NCI-H1694 (cell line): ENCODE measurements at regions not wholly inside any gene's neighbourhood (a gene's known extent, or its start where the extent isn't known, plus 50 kb on each side); places are given as distances from the start of the nearest gene placed in this dataset.
A peak's percentile ranks its signal among the peaks of the same experiment; 100 is the strongest.
"Not testable (repeated sequence)": the region's sequence is repeated elsewhere in the genome, so short reads cannot be mapped to it uniquely, and the experiment has no call there.

Source experiments
- DNase-seq: peaks from one replicate; lab custom pipeline; 2025; lab: John Stamatoyannopoulos, UW

- no peak for DNase-seq
These were observed 353.2 kb downstream of the SPRY2 start for GRCh38 chr13:79987761-79988160.

GRCh38 chr13:79987323-79987722 is 353.6 kb downstream of the SPRY2 start:
- no peak for DNase-seq

GRCh38 chr13:79986890-79987289 is 354.0 kb downstream of the SPRY2 start:
- DNase-seq: no peak

- DNase-seq: not testable (repeated sequence)
These were observed 365.8 kb downstream of the SPRY2 start for GRCh38 chr13:79974935-79975650.

- DNase-seq: no peak
These were observed 367.4 kb downstream of the SPRY2 start for GRCh38 chr13:79973533-79973963.

- no peak for DNase-seq
These were observed 368.8 kb downstream of the SPRY2 start for GRCh38 chr13:79972066-79972569.

GRCh38 chr13:79966493-79966895 is 374.4 kb downstream of the SPRY2 start:
- DNase-seq: no peak

- DNase-seq: no peak
These were observed 374.9 kb downstream of the SPRY2 start for GRCh38 chr13:79966059-79966458.

- DNase-seq: no peak
These were observed 394.4 kb downstream of the SPRY2 start for GRCh38 chr13:79946556-79946955.

GRCh38 chr13:79943346-79944023 is 397.4 kb downstream of the SPRY2 start:
- DNase-seq: no peak

- DNase-seq: no peak
These were observed 399.2 kb downstream of the SPRY2 start for GRCh38 chr13:79941752-79942151.

GRCh38 chr13:79939689-79940088 is 401.2 kb downstream of the SPRY2 start:
- DNase-seq: no peak

- no peak for DNase-seq
These were observed 403.1 kb downstream of the SPRY2 start for GRCh38 chr13:79937771-79938216.

- no peak for DNase-seq
These were observed 403.6 kb downstream of the SPRY2 start for GRCh38 chr13:79937311-79937710.

- no peak for DNase-seq
These were observed 404.4 kb downstream of the SPRY2 start for GRCh38 chr13:79936368-79937136.

GRCh38 chr13:79935121-79935520 is 405.8 kb downstream of the SPRY2 start:
- DNase-seq: no peak

- no peak for DNase-seq
These were observed 407.5 kb downstream of the SPRY2 start for GRCh38 chr13:79933389-79933788.

GRCh38 chr13:79932556-79932955 is 408.4 kb downstream of the SPRY2 start:
- DNase-seq: no peak

- not testable (repeated sequence) for DNase-seq
These were observed 416.9 kb downstream of the SPRY2 start for GRCh38 chr13:79923973-79924556.

- no peak for DNase-seq
These were observed 421.8 kb downstream of the SPRY2 start for GRCh38 chr13:79919091-79919490.

GRCh38 chr13:79918620-79919019 is 422.3 kb downstream of the SPRY2 start:
- peak; percentile 38 for DNase-seq

- no peak for DNase-seq
These were observed 423.3 kb downstream of the SPRY2 start for GRCh38 chr13:79917628-79918027.
